ENCODE measurements at regions not wholly inside any gene's neighbourhood (a gene's known extent, or its start where the extent isn't known, plus 50 kb on each side); places are given as distances from the start of the nearest gene placed in this dataset.

GRCh38 chr1:93769777-93770176, 88.1 kb upstream of the BCAR3 start:
- WGBS, 2 donors (ENCODE audit: low coverage in 1 of 2) = 67 to 100% methylated on average over 1 of the region's 2 CpGs
- no peaks in the 10 kb centered on the region for H3K27me3 ChIP-seq

GRCh38 chr1:93768380-93768863, 86.8 kb upstream of the BCAR3 start:
- H3K9me3 ChIP-seq = no peaks in the 10 kb centered on the region
- H3K4me1 ChIP-seq = peaks cover 0 to 28% (median 11%) of the 10 kb centered on the region in 3 donors
- ATAC-seq = peak; percentile 16
- H3K36me3 ChIP-seq = no peaks in the 10 kb centered on the region
- WGBS, 2 donors (ENCODE audit: low coverage in 1 of 2) = 43 to 52% methylated on average over 3 to 6 of the region's 6 CpGs
- H3K4me3 ChIP-seq = no peak overlapping the region
- TF ChIP-seq POLR2A (IDR thresholded peaks at IDR 0.05) (no peak), CTCF (IDR thresholded peaks at IDR 0.05) (no peak), POLR2AphosphoS5 (IDR thresholded peaks at IDR 0.05) (no peak), EP300 (IDR thresholded peaks at IDR 0.05) (no peak)
- peak overlapping the region in 1 of 4 donors; percentile 62 for H3K27ac ChIP-seq
- H3K27me3 ChIP-seq = no peaks in the 10 kb centered on the region

More at GRCh38 chr1:93769777-93770176, 88.1 kb upstream of the BCAR3 start:
- no peaks in the 10 kb centered on the region for H3K36me3 ChIP-seq
- TF ChIP-seq CTCF (IDR thresholded peaks at IDR 0.05) = no peak
- TF ChIP-seq POLR2AphosphoS5 (IDR thresholded peaks at IDR 0.05) = no peak
- TF ChIP-seq POLR2A (IDR thresholded peaks at IDR 0.05) = no peak
- TF ChIP-seq EP300 (IDR thresholded peaks at IDR 0.05) = no peak
- H3K9me3 ChIP-seq = no peaks in the 10 kb centered on the region
- no peak overlapping the region for H3K27ac ChIP-seq
- no peak overlapping the region for H3K4me3 ChIP-seq
- H3K4me1 ChIP-seq = peaks cover 0 to 31% (median 11%) of the 10 kb centered on the region in 3 donors
- no peak for ATAC-seq

GRCh38 chr1:93766451-93766850, 84.8 kb upstream of the BCAR3 start:
- no peaks in the 10 kb centered on the region for H3K27me3 ChIP-seq
- no peaks in the 10 kb centered on the region for H3K9me3 ChIP-seq
- no peak overlapping the region for H3K4me3 ChIP-seq
- ATAC-seq = no peak
- H3K36me3 ChIP-seq = no peaks in the 10 kb centered on the region
- H3K27ac ChIP-seq = no peak overlapping the region
- 77 to 88% methylated on average over 6 to 7 of the region's 7 CpGs for WGBS, 2 donors (ENCODE audit: low coverage in 1 of 2)
- no peak for TF ChIP-seq POLR2AphosphoS5 (IDR thresholded peaks at IDR 0.05)
- TF ChIP-seq EP300 (IDR thresholded peaks at IDR 0.05) = no peak
- TF ChIP-seq POLR2A (IDR thresholded peaks at IDR 0.05) = no peak
- TF ChIP-seq CTCF (IDR thresholded peaks at IDR 0.05) = no peak
- peaks cover 0 to 28% (median 11%) of the 10 kb centered on the region in 3 donors for H3K4me1 ChIP-seq

- Histone ChIP-seq H3K36me3 (no peaks in the 10 kb centered on the region), H3K9me3 (no peaks in the 10 kb centered on the region), H3K27me3 (no peaks in the 10 kb centered on the region), H3K4me1 (peaks cover 0 to 25% (median 11%) of the 10 kb centered on the region in 3 donors), H3K4me3 (no peak overlapping the region), H3K27ac (no peak overlapping the region)
- no peak for ATAC-seq
- no peak for TF ChIP-seq POLR2AphosphoS5 (IDR thresholded peaks at IDR 0.05)
- TF ChIP-seq POLR2A (IDR thresholded peaks at IDR 0.05) = no peak
- no peak for TF ChIP-seq CTCF (IDR thresholded peaks at IDR 0.05)
- no peak for TF ChIP-seq EP300 (IDR thresholded peaks at IDR 0.05)
Measured at GRCh38 chr1:93765099-93765498, 83.5 kb upstream of the BCAR3 start.

GRCh38 chr1:93764366-93764750, 82.7 kb upstream of the BCAR3 start:
- WGBS, 2 donors (ENCODE audit: low coverage in 1 of 2) = 83 to 100% methylated on average over 3 to 5 of the region's 5 CpGs
- H3K4me3 ChIP-seq = no peak overlapping the region
- no peaks in the 10 kb centered on the region for H3K36me3 ChIP-seq
- H3K27ac ChIP-seq = no peak overlapping the region
- H3K4me1 ChIP-seq = peaks cover 0 to 18% (median 11%) of the 10 kb centered on the region in 3 donors
- H3K9me3 ChIP-seq = no peaks in the 10 kb centered on the region
- ATAC-seq = no peak
- TF ChIP-seq EP300 (IDR thresholded peaks at IDR 0.05) (no peak), POLR2A (IDR thresholded peaks at IDR 0.05) (no peak), POLR2AphosphoS5 (IDR thresholded peaks at IDR 0.05) (no peak), CTCF (IDR thresholded peaks at IDR 0.05) (no peak)
- H3K27me3 ChIP-seq = no peaks in the 10 kb centered on the region
